Panc1 (cell line): ENCODE measurements at regions not wholly inside any gene's neighbourhood (a gene's known extent, or its start where the extent isn't known, plus 50 kb on each side); places are given as distances from the start of the nearest gene placed in this dataset.
"Not testable (repeated sequence)": the region's sequence is repeated elsewhere in the genome, so short reads cannot be mapped to it uniquely, and the experiment has no call there.

ENCODE experiments used
- ATAC-seq: fragments of 200-7000 bp; cut with Tn5 transposase; 2 replicates; pipeline ENCODE4 v1.9.1; 2020; ENCODE audit warnings: mild to moderate bottlenecking, moderate library complexity
- BruUV-seq: library from RNA; stranded (reverse); fragments of 400-500 nt; replicated peaks from 2 replicates; lab custom pipeline; 2021; lab: Mats Ljungman, UMichigan
- CTCF ChIA-PET: fragments of 300-600 bp; sonication (Branson Sonifier 250); formaldehyde crosslinking; loops from one replicate; lab custom pipeline; 2022; ENCODE audit warnings: antibody characterized with exemption; lab: Charles Lee
- POLR2A ChIA-PET: fragments of 300-600 bp; sonication (Branson Sonifier 250); formaldehyde crosslinking; loops from one replicate; lab custom pipeline; 2022; ENCODE audit warnings: antibody characterized with exemption; lab: Charles Lee
- DNase-seq: peaks from one replicate; pipeline ENCODE4 v3.0.0-alpha.2; 2010; ENCODE audit warnings: low read depth, low spot score
- H3K27ac ChIP-seq: 2 replicates; pipeline ENCODE4 v1.5.1; 2011; ENCODE audit warnings: mild to moderate bottlenecking, low read length, inconsistent platforms
- H3K27me3 ChIP-seq: fragments of 200-500 bp; sonication (Bioruptor generic); 2 replicates; pipeline ENCODE4 v1.6.0; 2014; ENCODE audit warnings: low read length, inconsistent platforms; ENCODE audit not compliant: control insufficient read depth, insufficient read depth
- H3K36me3 ChIP-seq: fragments of 200-500 bp; sonication (Bioruptor generic); 2 replicates; pipeline ENCODE4 v1.5.1; 2014; ENCODE audit warnings: inconsistent platforms, mild to moderate bottlenecking, low read length, moderate library complexity; ENCODE audit not compliant: control insufficient read depth, insufficient read depth
- H3K4me1 ChIP-seq: 2 replicates; pipeline ENCODE4 v1.5.1; 2011; ENCODE audit warnings: inconsistent platforms, mild to moderate bottlenecking, low read length, moderate library complexity; ENCODE audit not compliant: control insufficient read depth, insufficient read depth
- H3K4me3 ChIP-seq, 2 experiments: 2 replicates each; pipeline ENCODE4 v1.5.1; 2011 to 2012; ENCODE audit warnings: low read depth in 2 of 2, low read length in 2 of 2, mild to moderate bottlenecking in 2 of 2, inconsistent platforms in 1 of 2, moderate library complexity in 1 of 2
- H3K9me3 ChIP-seq: fragments of 200-500 bp; sonication (Bioruptor generic); 2 replicates; pipeline ENCODE4 v1.5.1; 2014; ENCODE audit warnings: low read depth, mild to moderate bottlenecking, inconsistent platforms, low read length, moderate library complexity; ENCODE audit not compliant: control insufficient read depth, insufficient read depth
- CTCF ChIP-seq: fragments of 450-650 bp; IDR thresholded peaks from 2 replicates; pipeline ENCODE4 v1.5.1; 2017; ENCODE audit warnings: mild to moderate bottlenecking
- POLR2AphosphoS5 ChIP-seq: IDR thresholded peaks from 2 replicates; pipeline ENCODE4 v1.6.1; 2012; ENCODE audit warnings: mild to moderate bottlenecking, low read depth, low read length, moderate library complexity
- REST ChIP-seq, 2 experiments: IDR thresholded peaks; 2 replicates each; pipeline ENCODE4 v1.6.1; 2011 to 2012; ENCODE audit warnings: low read depth in 2 of 2, control low read depth in 1 of 2, low read length in 1 of 2, mild to moderate bottlenecking in 1 of 2, moderate library complexity in 1 of 2; ENCODE audit not compliant: insufficient read depth in 1 of 2
- SIN3A ChIP-seq: IDR thresholded peaks from 2 replicates; pipeline ENCODE4 v1.6.1; 2012; ENCODE audit warnings: low read depth, mild to moderate bottlenecking, low read length, moderate library complexity, borderline replicate concordance; ENCODE audit not compliant: insufficient read depth
- TCF7L2 ChIP-seq: IDR thresholded peaks from 2 replicates; pipeline ENCODE4 v1.6.1; 2011; ENCODE audit warnings: mild to moderate bottlenecking, low read depth, low read length, inconsistent platforms
- in situ Hi-C: cut with HindIII; loops from 2 replicates; pipeline ENCODE4 v1.10.0; 2016; ENCODE audit warnings: low sequenced_read_pairs, low pct_unique_long_range_greater_than_20kb
- intact Hi-C: fragments of 100-400 bp; cut with micrococcal nuclease; formaldehyde crosslinking; loops from one replicate; pipeline ENCODE4 v1.10.0; 2022; ENCODE audit not compliant: unreplicated experiment

- no TSS peak for BruUV-seq
- ATAC-seq (no peak), DNase-seq (no peak)
- ChIA-PET CTCF (no interaction called here), POLR2A (no interaction called here)
- Histone ChIP-seq H3K4me1 (no peaks in the 10 kb centered on the region), H3K4me3 (no peak overlapping the region), H3K9me3 (no peaks in the 10 kb centered on the region), H3K36me3 (no peaks in the 10 kb centered on the region), H3K27ac (no peak overlapping the region), H3K27me3 (no peaks in the 10 kb centered on the region)
- in situ Hi-C loops (no loop called here), intact Hi-C loops (no loop called here)
- TF ChIP-seq POLR2AphosphoS5, result no peak
- TF ChIP-seq REST (IDR thresholded peaks at IDR 0.05; ENCODE audit: insufficient read depth in 1 of 2, low read depth in 2 of 2, low read length in 1 of 2), result no peak
- no peak for TF ChIP-seq SIN3A
- TF ChIP-seq TCF7L2, result no peak
- TF ChIP-seq CTCF, result no peak
Observed at GRCh38 chr2:107570876-107571275, 255.8 kb upstream of the RGPD4 start.

- BruUV-seq, DNase-seq, H3K4me3 ChIP-seq, CTCF ChIA-PET, in situ Hi-C loops, H3K36me3 ChIP-seq, ATAC-seq, H3K4me1 ChIP-seq, H3K9me3 ChIP-seq, intact Hi-C loops, POLR2A ChIA-PET, H3K27ac ChIP-seq, H3K27me3 ChIP-seq: not testable (repeated sequence)
- peak; percentile 72 for TF ChIP-seq CTCF
Observed at GRCh38 chr2:107572890-107573289, 253.8 kb upstream of the RGPD4 start.

GRCh38 chr2:107576991-107577390 lies 249.7 kb upstream of the RGPD4 start:
- Histone ChIP-seq H3K4me3 (no peak overlapping the region), H3K9me3 (no peaks in the 10 kb centered on the region), H3K27ac (no peak overlapping the region), H3K36me3 (no peaks in the 10 kb centered on the region), H3K4me1 (no peaks in the 10 kb centered on the region), H3K27me3 (no peaks in the 10 kb centered on the region)
- BruUV-seq, result no TSS peak
- POLR2A ChIA-PET, result no interaction called here
- in situ Hi-C loops (no loop called here), intact Hi-C loops (no loop called here)
- CTCF ChIA-PET, result no interaction called here
- ATAC-seq (no peak), DNase-seq (no peak)
- TF ChIP-seq CTCF (no peak), REST (IDR thresholded peaks at IDR 0.05; ENCODE audit: insufficient read depth in 1 of 2, low read depth in 2 of 2, low read length in 1 of 2) (no peak), POLR2AphosphoS5 (no peak), SIN3A (no peak), TCF7L2 (no peak)
